ENCODE measurements at regions not wholly inside any gene's neighbourhood (a gene's known extent, or its start where the extent isn't known, plus 50 kb on each side); places are given as distances from the start of the nearest gene placed in this dataset.
"Not testable (repeated sequence)": the region's sequence is repeated elsewhere in the genome, so short reads cannot be mapped to it uniquely, and the experiment has no call there.

DNA sequence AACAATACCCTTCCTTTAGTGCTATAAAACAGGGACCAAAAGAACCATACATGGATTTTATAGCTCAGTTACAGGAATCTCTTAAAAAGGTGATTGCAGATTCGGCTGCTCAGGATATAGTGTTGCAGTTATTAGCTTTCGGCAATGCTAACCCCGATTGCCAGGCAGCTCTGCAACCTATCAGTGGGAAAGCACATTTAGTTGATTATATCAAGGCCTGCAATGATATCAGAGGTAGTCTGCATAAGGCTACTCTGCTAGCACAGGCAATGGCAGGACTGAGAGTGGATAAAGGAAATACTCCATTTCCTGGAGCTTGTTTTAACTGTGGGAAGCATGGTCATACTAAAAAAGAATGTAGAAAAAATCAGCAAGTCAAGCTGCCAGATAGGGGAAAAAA lies 327.7 kb downstream of the REEP3 start:
- not testable (repeated sequence) for DNase-seq (ENCODE audit: low read depth)

DNA sequence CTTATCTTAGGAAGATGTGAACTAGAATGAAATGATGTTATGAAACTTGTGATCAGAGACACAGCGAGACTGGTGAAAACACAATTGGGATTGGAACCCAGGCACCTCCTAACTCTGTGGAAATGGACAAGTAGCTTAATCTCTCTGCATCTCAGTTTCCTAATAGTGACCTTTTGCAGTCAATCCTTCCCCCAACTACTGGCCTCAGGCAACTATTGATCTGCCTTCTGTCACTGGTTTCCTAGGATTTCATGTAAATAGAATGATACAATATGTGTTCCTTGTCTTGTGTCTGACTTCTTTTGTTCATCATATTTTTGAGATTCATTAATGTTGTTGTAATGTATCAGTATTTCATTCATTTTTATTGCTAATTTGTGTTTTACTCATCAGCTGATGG lies 341.7 kb downstream of the REEP3 start:
- DNase-seq (ENCODE audit: low read depth), result no peak

DNA sequence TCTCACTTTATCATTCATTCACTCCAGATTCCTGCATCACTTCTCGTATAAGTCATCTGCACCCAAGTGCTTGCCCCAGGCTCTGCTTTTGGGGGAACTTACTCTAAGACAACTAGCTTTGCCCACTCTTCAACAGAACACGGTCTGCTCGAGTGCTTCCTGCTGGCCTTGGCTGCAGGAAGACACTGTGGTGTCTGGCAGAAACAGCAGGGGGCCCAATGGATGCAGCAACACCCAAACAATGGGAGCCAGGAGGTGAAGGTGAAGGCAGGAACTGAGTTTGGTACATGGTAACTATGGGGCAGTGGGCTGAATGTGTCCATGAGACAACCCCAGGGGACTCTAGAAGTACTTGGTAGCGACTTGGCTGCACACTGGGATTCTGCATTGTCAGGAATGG lies 344.0 kb downstream of the REEP3 start:
- no peak for DNase-seq (ENCODE audit: low read depth)

DNA sequence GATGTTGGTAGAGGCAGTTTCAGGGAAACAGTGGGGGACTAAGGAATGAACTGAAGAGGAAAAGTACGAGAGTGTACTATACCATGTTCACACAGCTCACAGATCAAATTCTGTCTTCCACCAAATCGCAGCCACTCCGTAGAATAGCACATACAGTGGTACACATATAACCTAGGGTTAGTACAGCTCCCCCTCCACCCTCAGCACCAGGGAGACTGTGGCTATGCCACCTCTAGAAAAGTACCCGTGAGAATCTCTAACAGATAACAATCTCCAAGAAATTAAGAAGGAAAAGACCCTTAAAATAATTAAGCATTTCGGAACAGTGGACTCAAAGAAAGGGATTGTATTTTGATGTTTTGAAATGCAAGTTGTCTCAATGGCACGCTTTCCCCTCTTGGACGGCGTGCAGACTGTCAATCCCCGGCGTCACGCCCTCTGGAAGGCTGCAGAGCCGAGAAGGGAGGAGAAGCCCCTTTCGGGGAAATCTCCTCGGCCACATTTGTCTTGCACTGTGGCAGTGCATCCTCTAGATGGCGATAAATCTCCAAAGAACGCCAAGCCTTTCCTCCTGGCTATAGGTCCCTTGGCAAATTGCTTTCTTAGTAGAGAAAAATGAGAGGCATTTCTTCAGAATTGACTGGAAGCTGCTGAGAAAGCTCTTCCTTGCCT lies 345.0 kb downstream of the REEP3 start:
- DNase-seq (ENCODE audit: low read depth), result peak; percentile 29

DNA sequence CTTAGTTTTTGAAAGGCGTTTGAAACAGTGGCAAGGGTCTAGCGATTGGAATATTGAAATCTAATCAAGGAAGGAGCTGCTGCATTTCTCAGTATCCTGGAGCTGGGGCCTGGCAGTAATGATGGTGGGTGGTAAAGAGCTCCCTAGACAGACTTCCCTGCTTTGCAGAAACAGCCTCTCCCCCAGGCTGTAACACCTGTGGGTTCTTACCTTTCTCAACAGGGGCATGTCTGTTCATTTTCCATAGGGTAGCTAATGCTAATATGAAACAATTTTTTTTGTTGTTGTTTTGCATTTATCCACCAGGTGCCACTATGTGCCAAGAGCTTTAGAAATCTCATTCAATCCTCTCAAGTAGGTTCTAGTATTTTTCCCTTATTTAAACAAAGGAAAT lies 345.5 kb downstream of the REEP3 start:
- no peak for DNase-seq (ENCODE audit: low read depth)

DNA sequence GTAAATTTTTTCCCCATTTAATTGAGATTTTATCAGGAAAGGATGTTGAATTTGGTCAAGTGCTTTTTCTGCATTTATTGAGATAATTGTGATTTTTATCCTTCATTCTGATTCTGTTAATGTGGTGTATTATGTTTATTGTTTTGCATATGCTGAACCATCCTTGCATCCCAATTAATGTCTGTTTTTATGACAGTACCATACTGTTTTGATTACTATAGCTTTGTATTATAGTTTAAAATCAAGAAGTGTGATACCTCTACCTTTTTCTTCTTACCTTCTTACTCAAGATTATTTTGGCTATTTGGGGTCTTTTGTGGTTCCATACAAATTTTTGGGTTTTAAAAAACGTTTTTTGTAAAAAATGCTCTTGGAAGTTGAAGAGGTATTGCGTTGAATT lies 357.2 kb downstream of the REEP3 start:
- no peak for DNase-seq (ENCODE audit: low read depth)

DNA sequence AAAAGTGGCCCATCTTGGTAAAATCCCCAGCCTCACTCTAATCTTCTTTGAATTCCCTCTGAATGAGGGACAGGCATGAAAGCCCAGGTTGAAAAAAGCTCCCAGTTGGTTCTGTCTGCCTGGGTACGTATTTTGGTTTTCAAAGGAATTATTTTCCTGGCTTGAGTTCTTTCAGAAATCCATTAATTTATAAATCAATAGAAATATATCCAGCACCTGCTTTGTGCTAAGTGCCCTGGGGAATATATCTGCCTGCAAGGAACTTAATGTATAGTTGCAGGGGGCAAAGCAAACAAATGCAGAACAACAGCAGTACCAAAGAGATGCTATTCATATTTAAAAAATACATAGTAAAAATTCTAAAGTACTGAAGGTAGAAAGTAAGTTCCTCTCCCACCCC lies 362.7 kb downstream of the REEP3 start:
- no peak for DNase-seq (ENCODE audit: low read depth)

DNA sequence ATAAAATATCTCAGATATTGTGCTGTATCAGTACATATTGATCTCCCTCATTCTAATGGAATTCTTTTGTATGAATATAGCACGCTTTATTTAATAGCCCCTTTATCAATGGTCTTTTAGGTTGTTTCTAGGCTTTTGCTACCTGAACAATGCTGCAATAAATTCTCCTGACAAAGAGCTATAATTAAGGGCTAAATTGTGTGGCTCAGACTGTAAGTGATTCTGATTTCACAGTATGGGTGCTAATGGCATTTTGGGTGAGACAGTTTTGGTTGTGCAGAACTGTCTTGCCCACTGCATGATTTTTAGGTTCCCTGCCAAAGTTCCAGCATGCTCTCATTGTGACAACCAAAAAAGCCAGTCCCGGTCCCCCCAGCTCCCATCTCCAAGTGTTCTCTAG lies 363.2 kb downstream of the REEP3 start:
- DNase-seq (ENCODE audit: low read depth), result no peak

DNA sequence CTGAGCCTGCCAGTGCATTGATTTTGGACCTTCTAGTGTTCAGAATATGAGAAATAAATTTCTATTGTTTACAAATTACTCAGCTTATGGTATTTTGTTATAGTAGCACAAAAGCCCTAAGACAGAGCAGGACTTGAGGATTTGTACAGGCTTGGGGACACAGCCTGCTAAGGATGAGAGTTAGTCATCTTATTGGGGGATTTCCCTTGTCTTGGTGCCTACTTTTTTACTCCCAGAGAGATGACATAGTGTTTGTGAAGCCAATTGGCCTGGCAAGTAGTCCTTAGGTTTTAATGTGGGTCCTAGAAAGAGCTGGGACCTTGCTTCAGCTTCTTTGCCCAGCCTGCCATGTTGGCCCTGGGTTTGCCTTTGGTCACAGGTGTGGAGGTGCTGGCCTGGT lies 364.0 kb downstream of the REEP3 start:
- no peak for DNase-seq (ENCODE audit: low read depth)

DNA sequence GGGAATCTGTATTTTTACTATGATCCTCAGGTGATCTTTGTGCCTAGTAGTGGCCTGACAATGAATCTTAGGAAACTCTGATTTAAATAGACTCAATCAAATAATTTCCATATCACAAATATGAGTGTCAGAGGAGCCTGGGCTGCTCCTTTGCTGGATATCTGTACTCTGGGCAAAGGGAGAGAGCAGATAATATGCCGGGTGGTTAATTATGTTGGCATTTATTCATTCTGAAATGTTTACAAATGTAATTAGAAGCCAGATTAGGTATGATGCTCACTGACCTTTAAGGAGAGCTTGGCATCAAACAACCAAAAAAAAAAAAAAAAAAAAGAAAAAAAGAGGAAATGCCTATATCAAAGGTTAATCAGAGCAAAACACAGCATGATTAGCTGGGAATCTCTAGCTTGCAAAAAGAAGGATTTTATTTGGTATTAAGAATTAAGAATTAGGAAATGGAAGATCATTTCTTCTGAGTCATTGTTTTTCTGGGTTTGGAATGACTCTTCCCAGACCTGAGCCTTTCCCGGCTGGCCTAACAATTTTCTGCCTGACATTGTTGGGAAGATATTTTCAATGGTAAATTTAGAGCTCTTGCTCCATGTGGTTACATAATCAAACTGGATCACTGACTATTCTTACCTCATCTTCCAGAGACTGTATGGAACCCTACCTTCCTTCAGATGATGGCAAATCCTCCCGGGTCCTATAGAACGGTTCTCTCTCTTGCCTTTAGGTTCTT lies 365.3 kb downstream of the REEP3 start:
- DNase-seq (ENCODE audit: low read depth), result no peak

DNA sequence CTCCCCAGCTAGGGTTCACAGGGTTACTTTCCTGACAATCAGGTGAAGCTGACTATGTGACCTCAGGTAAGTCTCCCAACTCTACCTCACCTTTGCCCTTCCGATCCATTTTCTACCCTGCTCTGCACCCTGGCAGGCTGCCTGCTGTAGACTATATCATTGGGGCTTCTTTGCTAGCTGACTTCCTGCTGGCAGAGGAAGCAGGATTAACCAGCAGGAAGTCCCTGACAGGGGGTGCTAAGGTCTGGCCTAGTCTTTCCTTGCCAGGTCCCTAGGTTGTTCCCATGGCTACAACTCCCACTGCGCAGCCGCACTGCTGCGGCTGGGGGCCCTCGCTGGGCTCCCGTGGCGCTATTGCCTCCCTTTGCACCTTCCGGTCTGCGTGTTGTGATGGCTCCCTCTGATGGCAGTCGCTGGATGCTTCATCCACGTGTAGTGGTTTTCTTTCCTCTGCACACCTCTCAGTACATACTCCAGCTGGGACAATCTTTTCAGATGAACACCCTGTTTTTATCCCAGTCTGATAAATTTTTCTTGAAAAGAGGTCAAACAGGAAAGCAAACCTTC lies 365.9 kb downstream of the REEP3 start:
- no peak for DNase-seq (ENCODE audit: low read depth)

DNA sequence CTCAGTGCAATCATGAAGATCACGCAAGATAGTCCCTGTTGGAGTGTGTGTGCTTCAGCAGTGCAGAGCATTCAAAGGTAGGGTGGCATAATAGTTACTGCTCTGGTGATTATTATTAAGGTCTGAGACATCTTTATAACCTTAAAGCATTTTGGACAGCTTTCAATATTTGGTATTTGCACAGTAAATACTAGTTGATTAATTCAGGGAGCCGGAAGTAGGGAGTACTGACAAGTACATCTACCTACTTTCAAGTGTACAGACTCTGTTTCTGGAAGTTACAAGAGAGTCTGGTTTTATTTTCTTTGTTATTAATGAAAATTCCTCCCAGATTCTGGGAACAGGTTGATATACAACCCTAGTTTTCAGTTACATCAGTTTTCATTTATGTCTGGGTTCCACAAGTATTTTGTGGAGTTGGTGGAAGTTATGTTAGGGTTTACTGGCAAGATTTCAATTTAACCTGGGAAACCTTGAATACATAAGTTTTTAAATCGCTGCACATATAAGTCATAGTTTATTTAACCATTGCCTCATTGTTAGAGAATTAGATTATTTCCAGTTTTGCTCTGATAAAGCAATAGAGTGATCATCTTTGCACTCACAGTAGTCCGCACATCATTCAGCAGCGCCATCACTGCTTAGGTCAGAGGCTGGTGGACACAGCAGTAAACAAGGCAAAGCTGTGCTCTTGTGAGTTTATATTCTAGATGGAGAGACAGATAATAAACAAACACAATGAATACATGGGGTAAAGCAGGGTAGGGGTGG lies 366.6 kb downstream of the REEP3 start:
- DNase-seq (ENCODE audit: low read depth), result no peak

DNA sequence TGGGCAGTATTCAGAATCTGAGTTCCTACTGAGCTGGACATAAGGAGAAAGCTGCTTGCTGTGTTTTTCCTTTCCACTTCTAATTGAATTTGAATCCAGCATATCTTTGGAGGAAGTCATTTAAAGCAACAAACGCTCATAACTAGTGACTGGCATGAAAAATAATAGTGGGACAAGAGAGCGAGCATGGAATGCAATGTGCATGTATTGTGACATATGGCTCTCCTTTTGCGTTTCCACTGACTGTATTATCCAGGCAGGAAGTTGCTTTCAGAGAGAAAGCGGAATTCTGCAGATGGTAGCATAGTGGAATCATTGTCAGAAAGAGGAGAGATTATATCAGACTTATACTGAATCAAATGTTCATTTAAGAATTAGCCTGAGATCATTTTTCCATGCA lies 368.6 kb downstream of the REEP3 start:
- DNase-seq (ENCODE audit: low read depth), result no peak

DNA sequence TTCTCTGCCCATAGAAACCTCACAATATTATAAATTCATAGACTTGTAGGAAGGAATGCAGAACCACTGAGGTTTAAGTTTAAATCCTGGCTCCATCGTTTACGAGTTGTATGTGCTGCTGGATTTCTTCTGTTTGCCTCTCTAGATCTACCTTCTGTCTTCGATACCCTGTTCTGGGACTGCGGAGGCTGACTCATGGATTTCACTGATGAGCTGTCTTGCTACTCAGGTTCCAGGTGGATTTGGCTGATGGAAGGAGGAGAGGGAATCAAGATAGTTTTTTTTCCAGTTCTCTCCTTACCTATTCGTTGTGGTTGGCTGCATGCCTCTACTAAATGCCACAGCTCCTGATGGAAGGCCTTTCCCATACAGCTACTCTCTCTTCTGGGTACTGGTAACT lies 375.8 kb downstream of the REEP3 start:
- DNase-seq (ENCODE audit: low read depth), result no peak

DNA sequence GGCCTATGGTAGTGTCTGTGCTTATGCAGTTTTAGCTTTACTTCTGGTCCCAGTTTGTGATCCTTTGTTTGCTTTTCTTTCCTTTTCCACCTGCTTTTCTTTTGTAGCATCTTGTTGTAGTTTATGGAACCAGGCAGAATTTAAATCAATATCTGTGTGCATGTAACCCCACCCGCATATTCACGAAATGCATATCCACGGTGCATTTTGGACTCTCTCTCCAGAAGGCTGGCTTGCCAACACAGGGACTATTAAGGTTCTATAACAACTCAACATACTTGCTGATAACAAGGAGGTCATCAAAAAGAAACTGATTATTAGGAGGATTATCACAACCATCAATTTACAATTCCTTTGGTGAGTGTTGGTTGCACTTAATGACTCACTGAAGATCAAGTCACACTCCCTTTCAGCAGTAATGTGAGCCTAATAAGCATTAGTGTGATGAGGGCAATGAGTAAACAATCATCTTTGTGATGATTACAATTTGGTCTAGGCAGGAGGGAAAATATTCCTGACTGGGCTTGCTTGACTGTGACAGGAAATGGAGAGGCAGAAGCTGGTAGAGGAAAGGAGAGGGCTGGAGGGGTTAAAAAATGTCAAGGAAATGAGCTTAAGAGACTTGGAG lies 378.6 kb downstream of the REEP3 start:
- DNase-seq (ENCODE audit: low read depth), result no peak

DNA sequence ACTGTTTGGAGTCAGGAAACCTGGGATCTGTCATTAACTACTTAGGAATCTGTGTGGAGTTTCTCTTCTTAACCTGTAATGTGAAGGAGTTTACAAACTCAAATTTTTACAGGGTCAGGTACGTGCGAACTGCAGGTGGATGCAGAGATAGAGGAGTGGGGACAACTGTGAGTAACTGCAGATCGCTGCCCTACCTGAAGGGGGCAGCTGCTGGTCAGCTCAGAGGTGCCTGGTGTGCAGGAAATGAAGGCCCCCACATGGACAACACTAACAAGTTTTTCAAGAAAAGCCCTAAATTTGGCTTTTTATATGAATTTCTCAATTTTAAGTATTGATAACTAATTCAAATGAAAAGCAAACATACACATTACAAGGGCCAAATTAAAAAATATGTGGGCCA lies 380.0 kb downstream of the REEP3 start:
- no peak for DNase-seq (ENCODE audit: low read depth)

DNA sequence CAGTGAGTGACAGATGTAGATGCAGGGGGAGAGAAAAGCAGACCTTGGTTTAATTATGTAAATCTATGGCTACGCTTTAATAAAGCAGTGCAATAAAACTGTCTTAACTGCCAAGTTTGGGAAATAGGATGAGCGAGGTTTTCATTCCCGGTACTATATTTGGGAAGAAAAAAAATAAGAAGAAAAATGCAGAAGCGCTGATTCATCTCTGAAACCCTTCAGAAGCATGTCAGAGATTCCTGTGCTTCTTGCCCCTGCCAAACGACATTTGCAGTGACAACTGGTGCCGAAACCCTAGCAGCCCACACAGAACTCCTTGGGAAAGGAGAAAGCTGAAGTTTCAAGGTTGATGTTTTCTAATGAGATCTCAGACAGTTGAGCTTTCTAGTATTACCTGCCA lies 380.7 kb downstream of the REEP3 start:
- DNase-seq (ENCODE audit: low read depth), result no peak

DNA sequence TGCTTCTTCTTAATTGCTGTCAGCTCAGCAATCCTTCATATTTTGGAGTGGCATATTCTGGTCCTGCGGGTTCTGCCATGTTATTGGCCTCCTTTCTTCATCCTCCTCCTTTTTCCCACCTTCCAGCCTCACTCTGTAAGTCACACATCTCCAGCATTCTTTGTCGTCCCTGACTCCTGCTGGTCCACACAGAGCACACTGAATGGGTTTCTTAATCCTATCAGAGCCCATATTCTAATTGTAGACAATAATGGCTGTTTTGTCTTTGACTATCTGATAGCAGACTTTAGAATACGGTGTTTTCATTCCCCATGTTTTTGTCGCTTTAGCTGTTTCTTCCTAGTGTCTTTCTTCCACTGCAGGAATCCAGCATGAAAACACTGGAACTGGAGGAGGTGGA lies 389.6 kb downstream of the REEP3 start:
- no peak for DNase-seq (ENCODE audit: low read depth)

DNA sequence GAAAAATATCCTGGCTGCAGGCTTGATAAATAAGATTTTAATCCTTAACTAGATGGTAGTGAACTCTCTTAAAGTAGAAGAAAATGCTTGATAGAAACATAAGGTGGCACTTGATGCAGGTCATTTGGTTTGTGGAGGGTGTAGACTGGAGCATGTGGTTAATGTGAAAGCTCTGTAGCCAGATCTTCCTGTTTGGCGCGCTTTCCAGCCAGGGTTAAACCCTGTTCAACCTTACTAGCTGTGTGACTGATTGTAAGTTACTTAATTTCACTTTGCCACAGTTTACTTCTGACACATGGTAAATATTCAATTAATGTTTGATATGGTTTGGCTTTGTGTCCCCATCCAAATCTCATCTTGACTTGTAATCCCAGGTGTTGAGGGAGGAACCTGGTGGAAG lies 394.0 kb downstream of the REEP3 start:
- DNase-seq (ENCODE audit: low read depth), result no peak

DNA sequence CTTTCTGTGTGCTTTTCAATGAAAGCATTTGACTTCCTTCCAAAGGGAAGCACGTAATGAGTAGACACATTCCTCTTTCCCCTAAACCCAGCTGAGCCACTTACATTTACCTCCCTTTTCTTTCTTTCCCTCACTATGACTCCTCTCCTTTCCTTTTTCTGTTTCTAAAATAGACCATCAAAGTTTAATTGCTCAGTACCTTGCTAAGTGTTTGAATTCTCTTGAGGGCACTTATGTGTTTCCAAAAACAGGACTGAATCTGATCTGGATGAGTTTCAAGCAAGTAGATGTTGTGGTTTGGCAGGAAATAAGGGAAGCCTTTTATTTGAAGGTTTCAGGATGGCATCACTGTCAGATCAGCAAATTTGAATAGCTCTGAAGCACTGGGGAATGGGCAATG lies 396.2 kb downstream of the REEP3 start:
- DNase-seq (ENCODE audit: low read depth), result no peak

DNA sequence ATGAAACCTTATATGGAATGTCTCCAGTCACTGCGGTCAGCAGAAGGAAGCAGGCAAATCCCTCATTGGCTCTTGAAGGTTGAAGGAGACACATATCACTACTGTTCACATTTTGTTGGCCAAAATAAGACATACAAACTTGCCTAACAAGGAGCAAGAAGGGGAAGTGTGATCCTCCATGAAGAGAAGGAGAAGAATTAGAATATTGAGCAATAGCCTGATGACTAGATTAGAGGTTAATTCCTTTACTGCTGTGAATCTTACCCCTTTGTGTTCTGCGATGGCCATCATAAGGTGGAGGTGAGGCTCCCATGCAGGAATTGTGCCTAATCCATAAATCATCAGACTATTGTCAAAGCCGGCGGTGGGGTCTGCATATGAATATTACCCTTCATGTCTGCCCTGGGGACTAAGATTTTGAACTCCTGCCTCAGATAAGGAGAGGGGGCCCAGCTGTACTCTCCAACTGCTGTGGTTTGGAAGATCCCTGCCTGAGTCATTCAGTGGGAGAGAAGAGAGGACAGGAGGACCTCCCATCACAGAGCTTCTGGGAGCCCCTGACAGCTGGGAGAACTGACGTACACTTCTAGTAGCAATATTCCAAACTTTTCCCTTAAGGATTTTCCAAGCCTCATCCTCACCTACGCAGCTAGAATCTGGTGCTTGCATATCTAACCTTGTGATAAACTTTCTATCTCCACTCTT lies 398.5 kb downstream of the REEP3 start:
- no peak for DNase-seq (ENCODE audit: low read depth)

DNA sequence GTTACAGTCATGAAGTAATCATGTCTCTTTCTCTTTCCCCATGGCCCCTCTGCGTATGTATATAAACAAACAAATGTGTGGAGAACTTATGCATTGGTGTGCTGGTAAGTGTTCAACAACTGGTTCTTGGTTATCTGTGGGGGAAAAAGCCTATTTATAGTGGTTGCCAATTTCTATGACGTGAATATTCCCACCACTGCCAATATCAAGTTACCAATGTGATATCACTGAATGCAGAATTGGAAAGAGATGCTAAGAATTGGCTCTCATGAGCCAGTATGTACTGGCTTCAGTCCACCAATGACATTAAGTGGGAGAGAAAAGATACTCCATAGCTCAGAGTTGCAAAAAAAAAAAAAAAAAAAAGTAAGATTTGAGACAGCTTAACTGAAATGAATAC lies 399.7 kb downstream of the REEP3 start:
- no peak for DNase-seq (ENCODE audit: low read depth)
